Prostate gland (tissue), 2 donors: ENCODE measurements at regions not wholly inside any gene's neighbourhood (a gene's known extent, or its start where the extent isn't known, plus 50 kb on each side); places are given as distances from the start of the nearest gene placed in this dataset.

Experiments
- DNase-seq: peaks from one replicate; pipeline ENCODE4 v3.0.0-alpha.2; 2019; ENCODE audit warnings: low spot score
- H3K27ac ChIP-seq, 2 donors: fragments of 200-600 bp; sonication (generic); 2 replicates each; pipeline ENCODE4 v1.5.1; 2017 to 2019
- H3K27me3 ChIP-seq: fragments of 200-600 bp; sonication (generic); replicated peaks from 2 replicates; pipeline ENCODE4 v1.5.1; 2019; ENCODE audit not compliant: insufficient read depth
- H3K36me3 ChIP-seq, 2 donors: fragments of 200-600 bp; sonication (generic); 1 replicate in 1 of 2; 2 replicates in 1 of 2; pipeline versions ENCODE4 v1.5.1 to v1.8.1; 2017 to 2019
- H3K4me1 ChIP-seq: fragments of 200-600 bp; sonication (generic); replicated peaks from 2 replicates; pipeline ENCODE4 v1.5.1; 2019
- H3K4me3 ChIP-seq, 2 donors: fragments of 200-600 bp; sonication (generic); 2 replicates each; pipeline ENCODE4 v1.5.1; 2017 to 2019
- H3K9me3 ChIP-seq: fragments of 200-600 bp; sonication (generic); 2 replicates; pipeline ENCODE4 v1.5.1; 2017
- CTCF ChIP-seq, 4 experiments: fragments of 200-600 bp in 2 of 4; fragments of 450-650 bp in 2 of 4; sonication (generic) in 2 of 4; IDR thresholded peaks; 1 replicate in 3 of 4; 2 replicates in 1 of 4; pipeline ENCODE4 v1.5.1; 2016 to 2019; ENCODE audit warnings: antibody characterized with exemption in 4 of 4, mild to moderate bottlenecking in 2 of 4, moderate library complexity in 2 of 4
- POLR2A ChIP-seq: fragments of 450-650 bp; IDR thresholded peaks from one replicate; pipeline ENCODE4 v1.6.1; 2016; ENCODE audit warnings: antibody characterized with exemption, mild to moderate bottlenecking
- POLR2AphosphoS5 ChIP-seq: sonication (generic); formaldehyde crosslinking; IDR thresholded peaks from one replicate; pipeline ENCODE4 v1.6.1; 2017; ENCODE audit warnings: antibody characterized with exemption
- WGBS: methylation state at CpG from one replicate; pipeline ENCODE4 v1.1.5; 2018; 5-methylcytosine and 5-hydroxymethylcytosine counted together
- intact Hi-C: fragments of 100-400 bp; cut with DNase I; formaldehyde crosslinking; loops from one replicate; pipeline ENCODE4 v1.14.2; 2022

- intact Hi-C loops: no loop called here
- no peak for DNase-seq
- WGBS: 97% methylated on average over 3 of the region's 3 CpGs
- TF ChIP-seq POLR2A (no peak), CTCF (IDR thresholded peaks at IDR 0.05) (no peak), POLR2AphosphoS5 (no peak)
- H3K9me3 ChIP-seq: no peaks in the 10 kb centered on the region
- H3K4me1 ChIP-seq: no peaks in the 10 kb centered on the region
- H3K27ac ChIP-seq: no peak overlapping the region
- H3K27me3 ChIP-seq: no peaks in the 10 kb centered on the region
- H3K4me3 ChIP-seq: no peak overlapping the region
- H3K36me3 ChIP-seq: no peaks in the 10 kb centered on the region
Observed at GRCh38 chr13:54593504-54593903, 1564.9 kb downstream of the OLFM4 start.

- 74% methylated on average over 4 of the region's 4 CpGs for WGBS
- intact Hi-C loops: no loop called here
- Histone ChIP-seq H3K9me3 (no peaks in the 10 kb centered on the region), H3K4me1 (no peaks in the 10 kb centered on the region), H3K4me3 (no peak overlapping the region), H3K36me3 (no peaks in the 10 kb centered on the region), H3K27ac (no peak overlapping the region), H3K27me3 (no peaks in the 10 kb centered on the region)
- no peak for DNase-seq
- TF ChIP-seq POLR2AphosphoS5: no peak
- no peak for TF ChIP-seq CTCF (IDR thresholded peaks at IDR 0.05)
- TF ChIP-seq POLR2A: no peak
Observed at GRCh38 chr13:54597540-54598088, 1569.0 kb downstream of the OLFM4 start.

- Histone ChIP-seq H3K4me3 (no peak overlapping the region), H3K9me3 (no peaks in the 10 kb centered on the region), H3K4me1 (no peaks in the 10 kb centered on the region), H3K27me3 (no peaks in the 10 kb centered on the region), H3K27ac (no peak overlapping the region), H3K36me3 (no peaks in the 10 kb centered on the region)
- intact Hi-C loops: no loop called here
- no peak for TF ChIP-seq POLR2AphosphoS5
- TF ChIP-seq POLR2A: no peak
- DNase-seq: no peak
- WGBS: 11% methylated on average over 1 of the region's 1 CpG
Observed at GRCh38 chr13:54599413-54599812, 1570.8 kb downstream of the OLFM4 start.

GRCh38 chr13:54606944-54607343 lies 1578.3 kb downstream of the OLFM4 start:
- no peaks in the 10 kb centered on the region for H3K9me3 ChIP-seq
- H3K36me3 ChIP-seq: no peaks in the 10 kb centered on the region
- H3K27me3 ChIP-seq: no peaks in the 10 kb centered on the region
- no peak for DNase-seq
- no peaks in the 10 kb centered on the region for H3K4me1 ChIP-seq
- H3K4me3 ChIP-seq: no peak overlapping the region
- no peak overlapping the region for H3K27ac ChIP-seq
- TF ChIP-seq POLR2AphosphoS5 (no peak), POLR2A (no peak), CTCF (IDR thresholded peaks at IDR 0.05) (no peak)
- 76% methylated on average over 1 of the region's 1 CpG for WGBS
- intact Hi-C loops: no loop called here

GRCh38 chr13:54607421-54607820 lies 1578.8 kb downstream of the OLFM4 start:
- Histone ChIP-seq H3K4me1 (no peaks in the 10 kb centered on the region), H3K27ac (no peak overlapping the region), H3K36me3 (no peaks in the 10 kb centered on the region), H3K27me3 (no peaks in the 10 kb centered on the region), H3K4me3 (no peak overlapping the region), H3K9me3 (no peaks in the 10 kb centered on the region)
- intact Hi-C loops: no loop called here
- no peak for DNase-seq
- TF ChIP-seq POLR2A (no peak), POLR2AphosphoS5 (no peak), CTCF (IDR thresholded peaks at IDR 0.05) (no peak)
